Upper lobe of left lung (tissue), 4 donors: ENCODE measurements at regions not wholly inside any gene's neighbourhood (a gene's known extent, or its start where the extent isn't known, plus 50 kb on each side); places are given as distances from the start of the nearest gene placed in this dataset.

Source experiments
- EP300 ChIP-seq, 4 donors: sonication (generic); formaldehyde crosslinking; IDR thresholded peaks; one replicate each; pipeline ENCODE4 v1.5.1; 2017; ENCODE audit warnings: antibody characterized with exemption in 4 of 4, control low read depth in 2 of 4
- POLR2A ChIP-seq, 4 donors: fragments of 450-650 bp; IDR thresholded peaks; one replicate each; pipeline ENCODE4 v1.5.1; 2016 to 2017; ENCODE audit warnings: antibody characterized with exemption in 4 of 4, mild to moderate bottlenecking in 2 of 4
- TF ChIP-seq, protein P1 (sequence below), 6 experiments: fragments of 450-650 bp in 4 of 6; fragments of 200-600 bp in 2 of 6; sonication (generic) in 2 of 6; IDR thresholded peaks; one replicate each; pipeline ENCODE4 v1.5.1; 2016 to 2019; ENCODE audit warnings: antibody characterized with exemption in 6 of 6

DNA sequence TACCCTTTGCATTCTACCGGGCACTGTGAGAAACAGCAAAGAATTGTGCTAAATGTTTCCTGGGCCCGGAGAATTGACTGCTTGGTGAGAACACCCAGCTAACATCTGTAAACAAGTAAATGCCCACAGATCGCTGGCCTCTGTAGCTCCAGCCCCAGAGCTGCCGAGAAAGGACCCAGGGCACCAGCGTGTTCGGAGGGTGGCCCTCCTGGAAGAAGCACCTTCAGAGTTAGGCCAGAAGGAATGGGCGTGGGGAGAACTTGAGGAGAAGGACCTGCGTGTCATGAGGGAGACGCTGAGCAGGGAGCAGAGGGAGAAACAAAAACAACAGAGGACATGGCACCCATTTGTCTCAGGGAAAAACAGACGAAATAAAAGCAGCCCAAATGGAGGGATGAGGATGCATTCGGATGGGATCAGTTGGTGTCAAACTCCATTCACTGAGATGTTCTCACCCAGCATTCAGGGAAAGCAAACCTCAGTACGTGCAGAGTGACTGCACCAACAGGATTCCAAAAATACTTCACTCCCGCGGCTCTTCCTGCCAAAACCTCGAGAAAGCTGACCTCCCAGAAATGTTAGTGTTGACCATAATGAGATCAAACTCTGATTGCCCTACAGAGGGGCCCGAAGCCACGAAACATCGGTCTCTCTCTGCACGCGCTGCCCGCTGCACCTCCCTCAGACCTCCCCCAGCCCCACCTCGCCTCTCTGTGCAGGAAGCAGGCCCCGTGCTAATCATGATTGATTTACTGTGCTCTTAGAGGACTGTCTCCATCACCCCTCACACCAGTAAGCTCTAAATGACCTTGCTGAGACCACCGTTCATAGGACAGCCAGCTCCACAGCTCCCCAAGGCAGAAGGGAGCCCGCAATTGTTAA is 376.3 kb upstream of the SALL3 start:
- TF ChIP-seq POLR2A (IDR thresholded peaks at IDR 0.05) (no peak), EP300 (IDR thresholded peaks at IDR 0.05) (no peak)
- TF ChIP-seq, protein P1, sequence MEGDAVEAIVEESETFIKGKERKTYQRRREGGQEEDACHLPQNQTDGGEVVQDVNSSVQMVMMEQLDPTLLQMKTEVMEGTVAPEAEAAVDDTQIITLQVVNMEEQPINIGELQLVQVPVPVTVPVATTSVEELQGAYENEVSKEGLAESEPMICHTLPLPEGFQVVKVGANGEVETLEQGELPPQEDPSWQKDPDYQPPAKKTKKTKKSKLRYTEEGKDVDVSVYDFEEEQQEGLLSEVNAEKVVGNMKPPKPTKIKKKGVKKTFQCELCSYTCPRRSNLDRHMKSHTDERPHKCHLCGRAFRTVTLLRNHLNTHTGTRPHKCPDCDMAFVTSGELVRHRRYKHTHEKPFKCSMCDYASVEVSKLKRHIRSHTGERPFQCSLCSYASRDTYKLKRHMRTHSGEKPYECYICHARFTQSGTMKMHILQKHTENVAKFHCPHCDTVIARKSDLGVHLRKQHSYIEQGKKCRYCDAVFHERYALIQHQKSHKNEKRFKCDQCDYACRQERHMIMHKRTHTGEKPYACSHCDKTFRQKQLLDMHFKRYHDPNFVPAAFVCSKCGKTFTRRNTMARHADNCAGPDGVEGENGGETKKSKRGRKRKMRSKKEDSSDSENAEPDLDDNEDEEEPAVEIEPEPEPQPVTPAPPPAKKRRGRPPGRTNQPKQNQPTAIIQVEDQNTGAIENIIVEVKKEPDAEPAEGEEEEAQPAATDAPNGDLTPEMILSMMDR (IDR thresholded peaks at IDR 0.05), result no peak
